ENCODE measurements at regions not wholly inside any gene's neighbourhood (a gene's known extent, or its start where the extent isn't known, plus 50 kb on each side); places are given as distances from the start of the nearest gene placed in this dataset.

GRCh38 chr2:40558761-40559160 is 106.9 kb upstream of the SLC8A1 start:
- no peak for DNase-seq (ENCODE audit: extremely low read depth in 1 of 11, low read depth in 9 of 11, low spot score in 4 of 11)

- no peak for DNase-seq (ENCODE audit: extremely low read depth in 1 of 11, low read depth in 9 of 11, low spot score in 4 of 11)
Measured at GRCh38 chr2:40559175-40559574, 107.3 kb upstream of the SLC8A1 start.

GRCh38 chr2:40564184-40564583 is 112.3 kb upstream of the SLC8A1 start:
- no peak for DNase-seq (ENCODE audit: extremely low read depth in 1 of 11, low read depth in 9 of 11, low spot score in 4 of 11)

GRCh38 chr2:40579247-40579646 is 127.4 kb upstream of the SLC8A1 start:
- DNase-seq (ENCODE audit: extremely low read depth in 1 of 11, low read depth in 9 of 11, low spot score in 4 of 11), result no peak

GRCh38 chr2:40584432-40584831 is 132.5 kb upstream of the SLC8A1 start:
- no peak for DNase-seq (ENCODE audit: extremely low read depth in 1 of 11, low read depth in 9 of 11, low spot score in 4 of 11)

- no peak for DNase-seq (ENCODE audit: extremely low read depth in 1 of 11, low read depth in 9 of 11, low spot score in 4 of 11)
Measured at GRCh38 chr2:40591774-40592173, 139.9 kb upstream of the SLC8A1 start.

GRCh38 chr2:40592218-40592617 is 140.3 kb upstream of the SLC8A1 start:
- peak in 1 of 11 donors; percentile 2 for DNase-seq (ENCODE audit: extremely low read depth in 1 of 11, low read depth in 9 of 11, low spot score in 4 of 11)

- no peak for DNase-seq (ENCODE audit: extremely low read depth in 1 of 11, low read depth in 9 of 11, low spot score in 4 of 11)
Measured at GRCh38 chr2:40606862-40607261, 155.0 kb upstream of the SLC8A1 start.

- no peak for DNase-seq (ENCODE audit: extremely low read depth in 1 of 11, low read depth in 9 of 11, low spot score in 4 of 11)
Measured at GRCh38 chr2:40611196-40611595, 159.3 kb upstream of the SLC8A1 start.

- no peak for DNase-seq (ENCODE audit: extremely low read depth in 1 of 11, low read depth in 9 of 11, low spot score in 4 of 11)
Measured at GRCh38 chr2:40625849-40626248, 174.0 kb upstream of the SLC8A1 start.

- DNase-seq (ENCODE audit: extremely low read depth in 1 of 11, low read depth in 9 of 11, low spot score in 4 of 11), result no peak
Measured at GRCh38 chr2:40628556-40628955, 176.7 kb upstream of the SLC8A1 start.

- no peak for DNase-seq (ENCODE audit: extremely low read depth in 1 of 11, low read depth in 9 of 11, low spot score in 4 of 11)
Measured at GRCh38 chr2:40629768-40630434, 178.0 kb upstream of the SLC8A1 start.

- DNase-seq (ENCODE audit: extremely low read depth in 1 of 11, low read depth in 9 of 11, low spot score in 4 of 11), result peak; percentile 13 to 61 (median 33)
Measured at GRCh38 chr2:40639320-40639719, 187.4 kb upstream of the SLC8A1 start.

- DNase-seq (ENCODE audit: extremely low read depth in 1 of 11, low read depth in 9 of 11, low spot score in 4 of 11), result no peak
Measured at GRCh38 chr2:40642237-40642636, 190.3 kb upstream of the SLC8A1 start.

GRCh38 chr2:40642726-40643125 is 190.8 kb upstream of the SLC8A1 start:
- no peak for DNase-seq (ENCODE audit: extremely low read depth in 1 of 11, low read depth in 9 of 11, low spot score in 4 of 11)

GRCh38 chr2:40646642-40647041 is 194.8 kb upstream of the SLC8A1 start:
- DNase-seq (ENCODE audit: extremely low read depth in 1 of 11, low read depth in 9 of 11, low spot score in 4 of 11), result no peak

- DNase-seq (ENCODE audit: extremely low read depth in 1 of 11, low read depth in 9 of 11, low spot score in 4 of 11), result no peak
Measured at GRCh38 chr2:40652155-40652554, 200.3 kb upstream of the SLC8A1 start.

GRCh38 chr2:40653829-40654228 is 201.9 kb upstream of the SLC8A1 start:
- no peak for DNase-seq (ENCODE audit: extremely low read depth in 1 of 11, low read depth in 9 of 11, low spot score in 4 of 11)

- DNase-seq (ENCODE audit: extremely low read depth in 1 of 11, low read depth in 9 of 11, low spot score in 4 of 11), result no peak
Measured at GRCh38 chr2:40654346-40654745, 202.5 kb upstream of the SLC8A1 start.

GRCh38 chr2:40658941-40659340 is 207.1 kb upstream of the SLC8A1 start:
- peak in 9 of 11 donors; percentile 38 to 64 (median 46) for DNase-seq (ENCODE audit: extremely low read depth in 1 of 11, low read depth in 9 of 11, low spot score in 4 of 11)

GRCh38 chr2:40665493-40666232 is 213.8 kb upstream of the SLC8A1 start:
- no peak for DNase-seq (ENCODE audit: extremely low read depth in 1 of 11, low read depth in 9 of 11, low spot score in 4 of 11)
